CD14-positive monocyte (primary cell): ENCODE measurements at regions not wholly inside any gene's neighbourhood (a gene's known extent, or its start where the extent isn't known, plus 50 kb on each side); places are given as distances from the start of the nearest gene placed in this dataset.

Source experiments
- DNase-seq, 3 donors: peaks; one replicate each; pipeline ENCODE4 v3.0.0-alpha.2; 2011 to 2022
- H2AFZ ChIP-seq: 2 replicates; pipeline ENCODE4 v1.6.0; 2012; ENCODE audit warnings: mild to moderate bottlenecking, low read depth, low read length, inconsistent platforms; ENCODE audit not compliant: insufficient read depth, poor library complexity, severe bottlenecking
- H3K27ac ChIP-seq, 2 donors: 1 replicate in 1 of 2; 2 replicates in 1 of 2; pipeline ENCODE4 v1.5.1; 2012 to 2013; ENCODE audit warnings: low read length in 2 of 2, control low read depth in 1 of 2, inconsistent platforms in 1 of 2, low read depth in 1 of 2, mild to moderate bottlenecking in 1 of 2
- H3K27me3 ChIP-seq, 2 donors: one replicate each; pipeline versions ENCODE4 v1.6.0 to v1.6.1; 2011 to 2013; ENCODE audit warnings: low read length in 2 of 2; ENCODE audit not compliant: control insufficient read depth in 2 of 2, insufficient read depth in 2 of 2
- H3K36me3 ChIP-seq, 2 donors: replicated peaks in 1 of 2; 1 replicate in 1 of 2; 2 replicates in 1 of 2; pipeline versions ENCODE4 v1.5.1 to v1.6.1; 2012 to 2013; ENCODE audit warnings: low read length in 2 of 2, control low read depth in 1 of 2, inconsistent platforms in 1 of 2, mild to moderate bottlenecking in 1 of 2; ENCODE audit not compliant: insufficient read depth in 2 of 2, control insufficient read depth in 1 of 2
- H3K4me1 ChIP-seq, 2 donors: 1 replicate in 1 of 2; 2 replicates in 1 of 2; pipeline versions ENCODE4 v1.5.1 to v1.6.1; 2012 to 2013; ENCODE audit warnings: low read length in 2 of 2, control low read depth in 1 of 2, inconsistent platforms in 1 of 2, mild to moderate bottlenecking in 1 of 2, moderate library complexity in 1 of 2; ENCODE audit not compliant: insufficient read depth in 2 of 2, control insufficient read depth in 1 of 2
- H3K4me2 ChIP-seq: replicated peaks from 2 replicates; pipeline ENCODE3; 2012; ENCODE audit warnings: low read length, moderate library complexity, mild to moderate bottlenecking; ENCODE audit not compliant: poor library complexity, severe bottlenecking; ENCODE audit errors: extremely low read depth
- H3K4me3 ChIP-seq, 3 experiments: fragments of 200-600 bp in 1 of 3; sonication (generic) in 1 of 3; replicated peaks in 1 of 3; 1 replicate in 2 of 3; 2 replicates in 1 of 3; pipeline ENCODE4 v1.5.1; 2011 to 2013; ENCODE audit warnings: low read length in 3 of 3, mild to moderate bottlenecking in 3 of 3, control low read depth in 2 of 3, low read depth in 2 of 3, inconsistent platforms in 1 of 3, moderate library complexity in 1 of 3
- H3K79me2 ChIP-seq: 2 replicates; pipeline ENCODE4 v1.6.0; 2012; ENCODE audit warnings: mild to moderate bottlenecking, control low read depth, inconsistent platforms, low read length, moderate library complexity; ENCODE audit not compliant: insufficient read depth
- H3K9ac ChIP-seq: 2 replicates; pipeline ENCODE4 v1.6.0; 2017; ENCODE audit warnings: low read length, mild to moderate bottlenecking; ENCODE audit not compliant: insufficient read depth, poor library complexity, severe bottlenecking
- H3K9me3 ChIP-seq, 2 donors: replicated peaks in 1 of 2; 1 replicate in 1 of 2; 2 replicates in 1 of 2; pipeline versions ENCODE4 v1.5.1 to v1.6.1; 2012 to 2013; ENCODE audit warnings: low read length in 2 of 2, control low read depth in 1 of 2; ENCODE audit not compliant: control insufficient read depth in 1 of 2, insufficient read depth in 1 of 2
- H4K20me1 ChIP-seq: 2 replicates; pipeline ENCODE4 v1.6.0; 2012; ENCODE audit warnings: mild to moderate bottlenecking, low read length, control low read depth, moderate library complexity; ENCODE audit not compliant: insufficient read depth
- H3K27ac Mint-ChIP-seq, 7 donors: one replicate each; pipeline ENCODE4 v1.8.0; 2020; ENCODE audit warnings: mild to moderate bottlenecking in 7 of 7, mixed read lengths in 7 of 7, moderate library complexity in 6 of 7, inconsistent platforms in 2 of 7
- H3K27me3 Mint-ChIP-seq, 3 donors: one replicate each; pipeline ENCODE4 v1.8.0; 2021 to 2022; ENCODE audit warnings: low read depth in 3 of 3, mild to moderate bottlenecking in 3 of 3, mixed read lengths in 3 of 3, moderate library complexity in 3 of 3, inconsistent platforms in 1 of 3
- H3K36me3 Mint-ChIP-seq, 2 donors: one replicate each; pipeline ENCODE4 v1.8.0; 2020; ENCODE audit warnings: mixed read lengths in 2 of 2, inconsistent platforms in 1 of 2, mild to moderate bottlenecking in 1 of 2
- H3K4me1 Mint-ChIP-seq: one replicate; pipeline ENCODE4 v1.8.0; 2020; ENCODE audit warnings: mild to moderate bottlenecking, mixed read lengths
- H3K4me3 Mint-ChIP-seq, 2 donors: one replicate each; pipeline ENCODE4 v1.8.0; 2020; ENCODE audit warnings: mild to moderate bottlenecking in 2 of 2, mixed read lengths in 2 of 2, moderate library complexity in 1 of 2
- H3K9me3 Mint-ChIP-seq, 7 donors: one replicate each; pipeline ENCODE4 v1.8.0; 2020 to 2022; ENCODE audit warnings: mixed read lengths in 7 of 7, mild to moderate bottlenecking in 6 of 7, moderate library complexity in 6 of 7, inconsistent platforms in 2 of 7
- WGBS: methylation state at CpG from one replicate; pipeline ENCODE4 v1.1.5; 2013; ENCODE audit warnings: missing lambda C conversion rate; ENCODE audit not compliant: insufficient coverage; 5-methylcytosine and 5-hydroxymethylcytosine counted together
- intact Hi-C, 2 donors: fragments of 100-400 bp; cut with micrococcal nuclease; formaldehyde crosslinking; loops; one replicate each; pipeline versions ENCODE4 v1.15.0 to v1.15.1; 2023
- TF ChIP-seq, protein P1 (sequence below): fragments of 200-600 bp; IDR thresholded peaks from one replicate; pipeline ENCODE4 v1.8.0; 2022; ENCODE audit warnings: antibody characterized with exemption, mild to moderate bottlenecking

GRCh38 chr12:59077575-59078426 lies 157.5 kb upstream of the LRIG3 start:
- H3K27ac ChIP-seq: no peak overlapping the region
- intact Hi-C loops: no loop called here

DNA sequence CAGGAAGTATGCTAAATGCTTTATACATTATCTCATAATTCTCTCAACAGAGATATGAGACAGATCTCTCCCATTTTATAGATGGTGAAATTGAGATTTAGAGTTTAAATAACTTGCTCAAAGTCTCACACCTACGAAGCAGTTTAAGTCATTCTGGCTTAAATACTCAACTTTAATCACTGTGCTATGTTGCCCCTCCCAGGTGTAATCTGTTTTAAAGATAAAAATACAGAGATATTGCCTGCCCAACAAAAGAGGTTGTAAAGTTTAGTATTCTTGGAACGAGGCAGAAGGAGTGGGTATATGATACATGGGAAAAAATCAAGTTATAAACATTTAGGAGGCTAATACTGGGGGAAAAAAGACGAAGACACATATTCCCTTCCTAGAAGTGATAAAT lies 156.8 kb upstream of the LRIG3 start:
- H3K4me1 ChIP-seq: peaks cover 12% of the 10 kb centered on the region in 2 donors
- no peaks in the 10 kb centered on the region for H3K9me3 ChIP-seq
- Mint-ChIP-seq H3K36me3 (no peaks in the 10 kb centered on the region), H3K4me3 (no peak overlapping the region), H3K9me3 (peaks cover 0 to 6% (median 2%) of the 10 kb centered on the region in 7 donors), H3K27ac (no peak overlapping the region), H3K27me3 (peaks cover 0 to 11% (median 10%) of the 10 kb centered on the region in 3 donors), H3K4me1 (peaks cover 14% of the 10 kb centered on the region)
- DNase-seq: no peak
- H3K9ac ChIP-seq: no peak overlapping the region
- WGBS: no CpG with 5 or more reads among the region's 3 CpGs
- H3K27ac ChIP-seq: no peak overlapping the region
- H3K4me3 ChIP-seq: no peak overlapping the region
- H3K4me2 ChIP-seq: no peak overlapping the region
- no peak overlapping the region for H2AFZ ChIP-seq
- H3K27me3 ChIP-seq: no peaks in the 10 kb centered on the region
- no peaks in the 10 kb centered on the region for H4K20me1 ChIP-seq
- H3K79me2 ChIP-seq: no peaks in the 10 kb centered on the region
- intact Hi-C loops: no loop called here
- H3K36me3 ChIP-seq: no peaks in the 10 kb centered on the region
- TF ChIP-seq, protein P1, sequence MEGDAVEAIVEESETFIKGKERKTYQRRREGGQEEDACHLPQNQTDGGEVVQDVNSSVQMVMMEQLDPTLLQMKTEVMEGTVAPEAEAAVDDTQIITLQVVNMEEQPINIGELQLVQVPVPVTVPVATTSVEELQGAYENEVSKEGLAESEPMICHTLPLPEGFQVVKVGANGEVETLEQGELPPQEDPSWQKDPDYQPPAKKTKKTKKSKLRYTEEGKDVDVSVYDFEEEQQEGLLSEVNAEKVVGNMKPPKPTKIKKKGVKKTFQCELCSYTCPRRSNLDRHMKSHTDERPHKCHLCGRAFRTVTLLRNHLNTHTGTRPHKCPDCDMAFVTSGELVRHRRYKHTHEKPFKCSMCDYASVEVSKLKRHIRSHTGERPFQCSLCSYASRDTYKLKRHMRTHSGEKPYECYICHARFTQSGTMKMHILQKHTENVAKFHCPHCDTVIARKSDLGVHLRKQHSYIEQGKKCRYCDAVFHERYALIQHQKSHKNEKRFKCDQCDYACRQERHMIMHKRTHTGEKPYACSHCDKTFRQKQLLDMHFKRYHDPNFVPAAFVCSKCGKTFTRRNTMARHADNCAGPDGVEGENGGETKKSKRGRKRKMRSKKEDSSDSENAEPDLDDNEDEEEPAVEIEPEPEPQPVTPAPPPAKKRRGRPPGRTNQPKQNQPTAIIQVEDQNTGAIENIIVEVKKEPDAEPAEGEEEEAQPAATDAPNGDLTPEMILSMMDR: no peak

More at GRCh38 chr12:59077575-59078426, 157.5 kb upstream of the LRIG3 start:
- TF ChIP-seq, protein P1: no peak
- Mint-ChIP-seq H3K36me3 (no peaks in the 10 kb centered on the region), H3K4me1 (peaks cover 14% of the 10 kb centered on the region), H3K4me3 (no peak overlapping the region), H3K9me3 (peaks cover 0 to 6% (median 2%) of the 10 kb centered on the region in 7 donors), H3K27ac (no peak overlapping the region), H3K27me3 (peaks cover 1 to 15% (median 10%) of the 10 kb centered on the region in 3 donors)
- no peaks in the 10 kb centered on the region for H3K79me2 ChIP-seq
- WGBS: 50% methylated on average over 1 of the region's 6 CpGs
- H3K4me1 ChIP-seq: peaks cover 12% of the 10 kb centered on the region in 2 donors
- no peaks in the 10 kb centered on the region for H3K27me3 ChIP-seq
- H2AFZ ChIP-seq: no peak overlapping the region
- no peak overlapping the region for H3K4me3 ChIP-seq
- H3K9me3 ChIP-seq: no peaks in the 10 kb centered on the region
- H3K36me3 ChIP-seq: no peaks in the 10 kb centered on the region
- no peaks in the 10 kb centered on the region for H4K20me1 ChIP-seq
- H3K9ac ChIP-seq: no peak overlapping the region
- no peak overlapping the region for H3K4me2 ChIP-seq
- no peak for DNase-seq
